GM12865 (cell line): ENCODE measurements at regions not wholly inside any gene's neighbourhood (a gene's known extent, or its start where the extent isn't known, plus 50 kb on each side); places are given as distances from the start of the nearest gene placed in this dataset.

Source experiments
- DNase-seq: peaks from one replicate; pipeline ENCODE4 v3.0.0; 2010; ENCODE audit warnings: low read depth
- H3K4me3 ChIP-seq: 2 replicates; pipeline ENCODE4 v1.5.1; 2011; ENCODE audit warnings: mild to moderate bottlenecking, low read depth, low read length, control low read depth
- CTCF ChIP-seq: IDR thresholded peaks from 2 replicates; pipeline ENCODE4 v1.5.1; 2011; ENCODE audit warnings: low read length, control low read depth, low read depth, inconsistent platforms; ENCODE audit not compliant: insufficient read depth; ENCODE audit errors: missing control alignments

DNA sequence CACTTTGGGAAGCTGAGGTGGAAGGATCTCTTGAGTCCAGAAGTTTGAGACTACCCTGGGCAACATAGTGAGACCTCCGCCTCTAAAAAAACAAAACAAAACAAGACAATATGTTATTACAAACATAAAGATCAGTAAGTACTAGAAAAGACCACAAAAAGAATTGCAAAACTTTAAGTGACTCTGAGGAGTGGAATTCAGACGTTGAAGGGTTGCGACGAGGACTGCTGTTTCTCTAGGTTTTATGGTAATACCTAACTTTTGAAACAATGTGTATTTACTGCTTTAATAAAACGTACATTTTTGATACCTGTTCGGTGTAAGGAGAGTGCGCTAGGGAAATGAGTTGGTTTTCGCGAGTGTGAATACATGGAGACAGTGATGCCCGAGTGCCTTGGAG is 250.4 kb downstream of the GATA3 start:
- H3K4me3 ChIP-seq = no peak overlapping the region
- no peak for TF ChIP-seq CTCF
- DNase-seq = no peak

DNA sequence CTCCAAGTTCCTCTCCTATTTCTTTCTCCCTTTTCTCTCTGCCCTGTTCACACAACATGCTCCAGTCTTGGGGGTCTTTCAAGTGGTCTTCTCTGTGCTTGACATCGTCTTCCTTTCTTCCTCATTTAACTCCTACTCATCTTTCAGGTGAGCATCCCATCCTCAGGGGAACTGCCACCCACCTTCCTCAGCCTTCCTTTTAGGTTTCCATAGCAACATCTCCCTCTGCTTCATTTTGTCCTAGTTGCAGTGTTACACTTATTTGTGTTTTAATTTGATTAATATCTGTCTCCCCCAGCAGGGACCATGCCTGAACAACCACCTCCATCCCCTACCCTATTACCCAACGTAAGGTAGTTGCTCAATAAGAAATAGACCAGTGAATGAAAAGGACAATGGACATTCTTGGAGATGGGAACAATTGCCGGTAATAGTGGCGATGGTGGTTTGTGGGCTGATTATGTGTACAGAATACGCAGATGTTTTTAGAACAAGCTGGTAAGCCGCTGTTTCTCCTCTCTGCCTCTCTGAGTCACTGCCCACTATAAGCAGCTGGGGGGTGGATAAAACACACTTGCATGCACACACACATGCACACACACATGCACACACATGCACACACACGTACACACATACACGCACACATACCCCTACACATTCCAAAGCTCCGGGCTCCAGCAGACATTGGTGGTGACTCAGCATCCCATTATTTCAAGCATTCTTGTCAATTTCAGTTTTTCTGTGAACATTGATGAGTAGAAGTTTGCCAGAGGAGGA is 251.6 kb downstream of the GATA3 start:
- no peak overlapping the region for H3K4me3 ChIP-seq
- DNase-seq = no peak
- no peak for TF ChIP-seq CTCF

GRCh38 chr10:8306685-8307364 is 252.3 kb downstream of the GATA3 start:
- no peak for DNase-seq
- no peak for TF ChIP-seq CTCF
- H3K4me3 ChIP-seq = no peak overlapping the region

DNA sequence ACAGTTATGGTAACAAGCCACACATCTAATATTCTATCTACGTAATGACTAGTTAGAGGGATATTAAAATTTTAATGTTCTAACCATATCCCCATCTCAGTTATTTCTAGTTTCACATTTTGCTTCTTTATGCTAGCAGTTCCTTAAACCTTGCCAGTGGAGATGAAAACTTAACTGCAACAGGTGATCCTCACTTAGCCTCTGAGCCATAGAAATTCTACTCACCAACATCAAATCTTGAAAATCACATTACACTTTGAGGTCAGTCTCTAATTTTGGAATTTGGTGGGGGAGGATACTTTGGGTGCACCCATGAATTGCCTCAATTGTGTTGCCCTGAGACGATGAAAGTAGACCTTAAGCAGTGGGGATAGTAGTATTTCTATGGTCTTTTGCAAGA is 256.4 kb downstream of the GATA3 start:
- no peak for TF ChIP-seq CTCF
- no peak for DNase-seq

DNA sequence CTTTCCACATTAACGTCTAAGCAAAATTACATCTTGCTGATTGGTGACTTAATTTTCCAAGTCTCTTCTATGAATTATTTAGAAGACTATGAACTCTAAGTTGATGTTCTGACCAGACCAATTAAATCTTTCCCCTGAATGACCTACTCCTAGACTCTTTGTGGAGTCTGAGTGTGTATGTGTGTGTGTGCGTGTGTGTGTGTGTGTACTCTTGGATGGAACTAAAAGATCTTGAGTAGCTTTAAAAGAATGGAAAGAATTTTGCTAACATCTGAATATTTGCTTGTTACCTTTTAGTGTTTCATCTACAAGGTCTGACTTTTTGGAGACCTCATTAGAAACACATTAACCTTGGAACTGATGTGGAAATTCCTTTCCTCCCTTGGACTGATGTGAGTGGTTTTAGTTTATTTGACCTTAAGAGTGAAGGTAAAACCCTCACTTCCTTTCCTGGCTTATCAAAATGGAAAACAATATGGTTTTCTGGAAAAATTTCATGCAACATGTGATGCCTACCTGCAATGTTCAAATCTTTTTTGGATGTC is 257.1 kb downstream of the GATA3 start:
- TF ChIP-seq CTCF = no peak
- no peak overlapping the region for H3K4me3 ChIP-seq

More for the DNA sequence above, 256.4 kb downstream of the GATA3 start:
- H3K4me3 ChIP-seq = no peak overlapping the region

GRCh38 chr10:8312079-8312478 is 257.6 kb downstream of the GATA3 start:
- no peak overlapping the region for H3K4me3 ChIP-seq
- no peak for DNase-seq
- no peak for TF ChIP-seq CTCF

More for the DNA sequence above, 257.1 kb downstream of the GATA3 start:
- DNase-seq = no peak

GRCh38 chr10:8312781-8313180 is 258.3 kb downstream of the GATA3 start:
- no peak for DNase-seq
- no peak overlapping the region for H3K4me3 ChIP-seq
- TF ChIP-seq CTCF = no peak
